Vagina (tissue), 2 donors: ENCODE measurements at regions not wholly inside any gene's neighbourhood (a gene's known extent, or its start where the extent isn't known, plus 50 kb on each side); places are given as distances from the start of the nearest gene placed in this dataset.

Experiments
- POLR2A ChIP-seq, 2 donors: fragments of 450-650 bp; IDR thresholded peaks; one replicate each; pipeline ENCODE4 v1.6.1; 2017; ENCODE audit warnings: antibody characterized with exemption in 2 of 2, mild to moderate bottlenecking in 2 of 2, moderate library complexity in 2 of 2
- POLR2AphosphoS5 ChIP-seq, 2 donors: sonication (generic); formaldehyde crosslinking; IDR thresholded peaks; one replicate each; pipeline ENCODE4 v1.9.0; 2017; ENCODE audit warnings: antibody characterized with exemption in 2 of 2, mild to moderate bottlenecking in 2 of 2, low read depth in 1 of 2; ENCODE audit not compliant: insufficient read depth in 1 of 2

GRCh38 chr12:28963554-28963953 is 185.5 kb upstream of the FAR2 start:
- no peak for TF ChIP-seq POLR2A (IDR thresholded peaks at IDR 0.05)
- no peak for TF ChIP-seq POLR2AphosphoS5 (IDR thresholded peaks at IDR 0.05; ENCODE audit: insufficient read depth in 1 of 2, low read depth in 1 of 2)
